Panc1 (cell line): ENCODE measurements at regions not wholly inside any gene's neighbourhood (a gene's known extent, or its start where the extent isn't known, plus 50 kb on each side); places are given as distances from the start of the nearest gene placed in this dataset.

ENCODE experiments used
- POLR2AphosphoS5 ChIP-seq: IDR thresholded peaks from 2 replicates; pipeline ENCODE4 v1.6.1; 2012; ENCODE audit warnings: mild to moderate bottlenecking, low read depth, low read length, moderate library complexity
- REST ChIP-seq, 2 experiments: IDR thresholded peaks; 2 replicates each; pipeline ENCODE4 v1.6.1; 2011 to 2012; ENCODE audit warnings: low read depth in 2 of 2, control low read depth in 1 of 2, low read length in 1 of 2, mild to moderate bottlenecking in 1 of 2, moderate library complexity in 1 of 2; ENCODE audit not compliant: insufficient read depth in 1 of 2
- TCF7L2 ChIP-seq: IDR thresholded peaks from 2 replicates; pipeline ENCODE4 v1.6.1; 2011; ENCODE audit warnings: mild to moderate bottlenecking, low read depth, low read length, inconsistent platforms
- TF ChIP-seq, protein P1 (sequence below): fragments of 450-650 bp; IDR thresholded peaks from 2 replicates; pipeline ENCODE4 v1.5.1; 2017; ENCODE audit warnings: mild to moderate bottlenecking

GRCh38 chr2:10223932-10224720 lies 78.6 kb upstream of the HPCAL1 start:
- TF ChIP-seq, protein P1, sequence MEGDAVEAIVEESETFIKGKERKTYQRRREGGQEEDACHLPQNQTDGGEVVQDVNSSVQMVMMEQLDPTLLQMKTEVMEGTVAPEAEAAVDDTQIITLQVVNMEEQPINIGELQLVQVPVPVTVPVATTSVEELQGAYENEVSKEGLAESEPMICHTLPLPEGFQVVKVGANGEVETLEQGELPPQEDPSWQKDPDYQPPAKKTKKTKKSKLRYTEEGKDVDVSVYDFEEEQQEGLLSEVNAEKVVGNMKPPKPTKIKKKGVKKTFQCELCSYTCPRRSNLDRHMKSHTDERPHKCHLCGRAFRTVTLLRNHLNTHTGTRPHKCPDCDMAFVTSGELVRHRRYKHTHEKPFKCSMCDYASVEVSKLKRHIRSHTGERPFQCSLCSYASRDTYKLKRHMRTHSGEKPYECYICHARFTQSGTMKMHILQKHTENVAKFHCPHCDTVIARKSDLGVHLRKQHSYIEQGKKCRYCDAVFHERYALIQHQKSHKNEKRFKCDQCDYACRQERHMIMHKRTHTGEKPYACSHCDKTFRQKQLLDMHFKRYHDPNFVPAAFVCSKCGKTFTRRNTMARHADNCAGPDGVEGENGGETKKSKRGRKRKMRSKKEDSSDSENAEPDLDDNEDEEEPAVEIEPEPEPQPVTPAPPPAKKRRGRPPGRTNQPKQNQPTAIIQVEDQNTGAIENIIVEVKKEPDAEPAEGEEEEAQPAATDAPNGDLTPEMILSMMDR, result no peak
- TF ChIP-seq POLR2AphosphoS5 (no peak), REST (IDR thresholded peaks at IDR 0.05; ENCODE audit: insufficient read depth in 1 of 2, low read depth in 2 of 2, low read length in 1 of 2) (no peak), TCF7L2 (no peak)
